DND-41 (cell line): ENCODE measurements at regions not wholly inside any gene's neighbourhood (a gene's known extent, or its start where the extent isn't known, plus 50 kb on each side); places are given as distances from the start of the nearest gene placed in this dataset.
A peak's percentile ranks its signal among the peaks of the same experiment; 100 is the strongest.
"Not testable (repeated sequence)": the region's sequence is repeated elsewhere in the genome, so short reads cannot be mapped to it uniquely, and the experiment has no call there.

Experiments used
- ATAC-seq: fragments of 200-7000 bp; cut with Tn5 transposase; 3 replicates; pipeline ENCODE4 v1.9.1; 2021; ENCODE audit warnings: low read depth; ENCODE audit not compliant: insufficient read depth
- DNase-seq: peaks from one replicate; pipeline ENCODE4 v3.0.0-alpha.2; 2020
- H2AFZ ChIP-seq: 2 replicates; pipeline ENCODE4 v1.6.0; 2012; ENCODE audit warnings: low read depth, low read length
- H3K27ac ChIP-seq: 2 replicates; pipeline ENCODE4 v1.5.1; 2012; ENCODE audit warnings: low read length, inconsistent platforms
- H3K27me3 ChIP-seq: fragments of 200-600 bp; sonication (generic); 2 replicates; pipeline ENCODE4 v1.6.0; 2012; ENCODE audit warnings: low read length, mild to moderate bottlenecking, inconsistent platforms; ENCODE audit not compliant: insufficient read depth, poor library complexity
- H3K36me3 ChIP-seq: 2 replicates; pipeline ENCODE4 v1.5.1; 2012; ENCODE audit warnings: low read length, inconsistent platforms; ENCODE audit not compliant: insufficient read depth
- H3K4me1 ChIP-seq: 2 replicates; pipeline ENCODE4 v1.5.1; 2012; ENCODE audit warnings: mild to moderate bottlenecking, low read length; ENCODE audit not compliant: insufficient read depth
- H3K4me2 ChIP-seq: 2 replicates; pipeline ENCODE4 v1.6.0; 2012; ENCODE audit warnings: mild to moderate bottlenecking, moderate library complexity, low read length, inconsistent platforms; ENCODE audit not compliant: insufficient read depth
- H3K4me3 ChIP-seq, 2 experiments: fragments of 200-600 bp in 1 of 2; shearing (Covaris generic) in 1 of 2; 2 replicates each; pipeline ENCODE4 v1.5.1; 2012 to 2016; ENCODE audit warnings: inconsistent platforms in 2 of 2, low read length in 2 of 2, mild to moderate bottlenecking in 2 of 2, low read depth in 1 of 2, moderate library complexity in 1 of 2
- H3K79me2 ChIP-seq: 2 replicates; pipeline ENCODE4 v1.6.0; 2012; ENCODE audit warnings: low read length, inconsistent platforms; ENCODE audit not compliant: insufficient read depth
- H3K9ac ChIP-seq: 2 replicates; pipeline ENCODE4 v1.6.0; 2012; ENCODE audit warnings: low read depth, mild to moderate bottlenecking, inconsistent platforms, low read length, moderate library complexity
- H3K9me3 ChIP-seq: 2 replicates; pipeline ENCODE4 v1.5.1; 2012; ENCODE audit warnings: low read length, moderate library complexity, mild to moderate bottlenecking, inconsistent platforms; ENCODE audit not compliant: insufficient read depth, severe bottlenecking
- H4K20me1 ChIP-seq: 2 replicates; pipeline ENCODE4 v1.6.0; 2012; ENCODE audit warnings: low read length; ENCODE audit not compliant: insufficient read depth
- CTCF ChIP-seq: IDR thresholded peaks from 2 replicates; pipeline ENCODE4 v1.5.1; 2012; ENCODE audit warnings: borderline replicate concordance, low read length, moderate library complexity, mild to moderate bottlenecking; ENCODE audit not compliant: poor library complexity, severe bottlenecking; ENCODE audit errors: extremely low read depth
- EZH2 ChIP-seq: IDR thresholded peaks from 3 replicates; pipeline ENCODE4 v1.6.1; 2012; ENCODE audit warnings: borderline replicate concordance, low read depth, mild to moderate bottlenecking, moderate library complexity, low read length, inconsistent platforms; ENCODE audit not compliant: severe bottlenecking

GRCh38 chr18:43786893-43787292 is 509.6 kb upstream of the SYT4 start:
- no peak overlapping the region for H3K4me2 ChIP-seq
- H3K27ac ChIP-seq = no peak overlapping the region
- H3K36me3 ChIP-seq = no peaks in the 10 kb centered on the region
- no peaks in the 10 kb centered on the region for H3K4me1 ChIP-seq
- no peak overlapping the region for H3K9ac ChIP-seq
- ATAC-seq (no peak), DNase-seq (no peak)
- H4K20me1 ChIP-seq = no peaks in the 10 kb centered on the region
- no peak overlapping the region for H2AFZ ChIP-seq
- H3K27me3 ChIP-seq = no peaks in the 10 kb centered on the region
- H3K9me3 ChIP-seq = no peaks in the 10 kb centered on the region
- TF ChIP-seq CTCF (no peak), EZH2 (no peak)
- no peaks in the 10 kb centered on the region for H3K79me2 ChIP-seq
- H3K4me3 ChIP-seq = no peak overlapping the region

GRCh38 chr18:43787721-43788120 is 510.4 kb upstream of the SYT4 start:
- not testable (repeated sequence) for H3K27ac ChIP-seq, H3K4me3 ChIP-seq, H3K4me2 ChIP-seq, H3K27me3 ChIP-seq, H2AFZ ChIP-seq, H4K20me1 ChIP-seq, H3K9ac ChIP-seq, H3K79me2 ChIP-seq, DNase-seq, H3K4me1 ChIP-seq, H3K36me3 ChIP-seq, H3K9me3 ChIP-seq, ATAC-seq

- no peaks in the 10 kb centered on the region for H3K79me2 ChIP-seq
- TF ChIP-seq EZH2 = no peak
- peak; percentile 41 for TF ChIP-seq CTCF
- H3K4me3 ChIP-seq = no peak overlapping the region
- ATAC-seq = no peak
- no peaks in the 10 kb centered on the region for H3K36me3 ChIP-seq
- no peaks in the 10 kb centered on the region for H4K20me1 ChIP-seq
- H3K4me1 ChIP-seq = no peaks in the 10 kb centered on the region
- H3K27me3 ChIP-seq = no peaks in the 10 kb centered on the region
- no peak overlapping the region for H2AFZ ChIP-seq
- H3K9ac ChIP-seq = no peak overlapping the region
- H3K27ac ChIP-seq = no peak overlapping the region
- H3K4me2 ChIP-seq = no peak overlapping the region
- no peaks in the 10 kb centered on the region for H3K9me3 ChIP-seq
- no peak for DNase-seq
These were observed 512.1 kb upstream of the SYT4 start for GRCh38 chr18:43789234-43790000.

GRCh38 chr18:43793910-43794309 is 516.6 kb upstream of the SYT4 start:
- no peaks in the 10 kb centered on the region for H3K36me3 ChIP-seq
- H3K4me3 ChIP-seq = no peak overlapping the region
- H3K27me3 ChIP-seq = no peaks in the 10 kb centered on the region
- H2AFZ ChIP-seq = no peak overlapping the region
- DNase-seq = no peak
- no peak overlapping the region for H3K4me2 ChIP-seq
- ATAC-seq = no peak
- no peaks in the 10 kb centered on the region for H3K4me1 ChIP-seq
- TF ChIP-seq CTCF (no peak), EZH2 (no peak)
- H3K9ac ChIP-seq = no peak overlapping the region
- H3K79me2 ChIP-seq = no peaks in the 10 kb centered on the region
- no peaks in the 10 kb centered on the region for H3K9me3 ChIP-seq
- no peaks in the 10 kb centered on the region for H4K20me1 ChIP-seq
- no peak overlapping the region for H3K27ac ChIP-seq
